ENCODE measurements at regions not wholly inside any gene's neighbourhood (a gene's known extent, or its start where the extent isn't known, plus 50 kb on each side); places are given as distances from the start of the nearest gene placed in this dataset.

DNA sequence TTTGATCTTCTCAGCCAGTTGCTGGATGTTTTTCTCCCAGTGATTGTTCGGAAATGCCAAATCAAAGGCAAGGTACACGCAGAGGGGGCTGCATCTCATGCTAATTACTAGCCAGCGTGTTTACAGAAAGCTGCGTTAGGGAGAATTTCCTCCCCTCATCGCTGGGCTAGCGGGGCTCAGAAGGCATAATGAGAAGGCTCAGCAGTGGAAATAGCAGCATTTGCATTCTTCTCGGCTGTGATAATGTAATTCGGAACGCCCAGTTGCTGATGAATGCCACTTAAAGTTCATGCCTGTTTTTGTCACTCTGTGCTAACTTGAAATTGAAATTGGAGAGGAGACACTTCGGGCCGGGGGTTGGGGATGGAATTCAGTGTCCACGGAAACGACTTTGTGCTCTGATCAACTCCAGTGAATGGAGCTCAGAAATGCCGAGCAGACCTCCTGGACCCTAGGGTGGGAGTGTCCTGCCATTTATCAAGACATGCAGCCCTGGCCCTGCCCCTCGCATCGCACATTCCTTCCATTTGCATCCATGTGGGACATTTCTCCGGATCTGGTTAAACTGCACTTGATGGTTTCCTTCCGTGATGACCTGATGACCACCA lies 313.4 kb upstream of the C1orf174 start:
- TF ChIP-seq, protein P1, sequence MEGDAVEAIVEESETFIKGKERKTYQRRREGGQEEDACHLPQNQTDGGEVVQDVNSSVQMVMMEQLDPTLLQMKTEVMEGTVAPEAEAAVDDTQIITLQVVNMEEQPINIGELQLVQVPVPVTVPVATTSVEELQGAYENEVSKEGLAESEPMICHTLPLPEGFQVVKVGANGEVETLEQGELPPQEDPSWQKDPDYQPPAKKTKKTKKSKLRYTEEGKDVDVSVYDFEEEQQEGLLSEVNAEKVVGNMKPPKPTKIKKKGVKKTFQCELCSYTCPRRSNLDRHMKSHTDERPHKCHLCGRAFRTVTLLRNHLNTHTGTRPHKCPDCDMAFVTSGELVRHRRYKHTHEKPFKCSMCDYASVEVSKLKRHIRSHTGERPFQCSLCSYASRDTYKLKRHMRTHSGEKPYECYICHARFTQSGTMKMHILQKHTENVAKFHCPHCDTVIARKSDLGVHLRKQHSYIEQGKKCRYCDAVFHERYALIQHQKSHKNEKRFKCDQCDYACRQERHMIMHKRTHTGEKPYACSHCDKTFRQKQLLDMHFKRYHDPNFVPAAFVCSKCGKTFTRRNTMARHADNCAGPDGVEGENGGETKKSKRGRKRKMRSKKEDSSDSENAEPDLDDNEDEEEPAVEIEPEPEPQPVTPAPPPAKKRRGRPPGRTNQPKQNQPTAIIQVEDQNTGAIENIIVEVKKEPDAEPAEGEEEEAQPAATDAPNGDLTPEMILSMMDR (IDR thresholded peaks at IDR 0.05; ENCODE audit: insufficient read depth, low read length, poor library complexity, severe bottlenecking): no peak
- TF ChIP-seq EZH2phosphoT487 (conservative IDR thresholded peaks at IDR 0.05; ENCODE audit: low read length): no peak
